HG03280 (cell line): ENCODE measurements at regions not wholly inside any gene's neighbourhood (a gene's known extent, or its start where the extent isn't known, plus 50 kb on each side); places are given as distances from the start of the nearest gene placed in this dataset.

Experiments
- ATAC-seq: cut with Tn5 transposase; IDR thresholded peaks from one replicate; pipeline ENCODE4 v1.9.1; 2021; ENCODE audit warnings: mild to moderate bottlenecking, moderate library complexity; ENCODE audit not compliant: unreplicated experiment

DNA sequence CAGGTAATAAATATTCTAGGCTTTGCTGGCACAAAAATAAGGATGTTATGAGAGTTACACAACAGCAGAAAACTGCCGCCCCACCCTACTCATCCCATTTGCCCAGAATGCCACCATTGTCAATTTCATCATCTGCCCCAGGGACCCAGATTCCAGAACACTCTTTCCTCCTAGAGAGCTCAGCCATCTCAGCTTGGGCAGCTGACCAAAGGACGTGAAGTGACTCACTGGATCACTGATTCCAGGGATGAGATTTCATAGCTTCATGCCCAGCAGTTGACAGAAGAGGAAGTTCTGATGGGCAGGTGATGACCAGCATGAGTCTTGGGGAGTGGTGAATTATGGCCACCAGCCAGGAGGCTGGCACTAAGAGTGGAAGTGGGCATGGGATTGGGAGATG is 450.3 kb downstream of the RMST start:
- ATAC-seq, result no peak

DNA sequence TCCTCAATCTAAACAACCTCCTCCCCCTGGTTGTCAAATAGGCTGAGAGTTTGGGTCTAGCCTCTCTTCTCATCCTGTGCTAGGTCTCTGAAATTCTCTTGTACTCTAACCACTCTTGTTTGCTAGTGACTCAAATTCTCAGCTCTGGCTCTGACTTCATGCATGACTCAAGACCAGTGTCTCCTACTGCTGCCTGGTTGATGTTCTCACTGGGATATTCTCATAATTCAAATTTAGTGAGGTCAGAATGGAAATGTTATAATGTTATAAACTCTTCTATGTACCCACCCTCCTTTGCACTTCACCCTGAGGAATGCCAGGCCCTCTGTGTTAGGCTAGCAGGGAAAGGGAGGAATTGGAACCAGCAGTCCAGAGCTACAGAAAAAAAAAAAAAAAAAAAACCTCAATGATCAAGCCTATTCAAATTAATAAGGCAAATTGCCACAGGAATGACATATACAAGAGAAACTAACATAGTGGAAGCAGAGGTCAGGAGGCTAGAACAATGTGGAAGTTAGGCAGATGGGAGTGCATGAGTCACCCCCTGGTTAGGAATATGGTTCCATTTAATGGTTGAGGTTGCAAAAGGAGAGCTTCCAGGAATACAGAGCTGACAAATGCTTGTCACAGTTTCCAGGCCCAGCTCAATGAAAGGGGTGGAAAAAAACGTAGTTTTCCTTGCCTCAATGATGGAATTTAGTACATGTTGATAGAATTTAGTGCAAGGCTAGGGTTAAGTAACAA is 459.5 kb downstream of the RMST start:
- no peak for ATAC-seq

DNA sequence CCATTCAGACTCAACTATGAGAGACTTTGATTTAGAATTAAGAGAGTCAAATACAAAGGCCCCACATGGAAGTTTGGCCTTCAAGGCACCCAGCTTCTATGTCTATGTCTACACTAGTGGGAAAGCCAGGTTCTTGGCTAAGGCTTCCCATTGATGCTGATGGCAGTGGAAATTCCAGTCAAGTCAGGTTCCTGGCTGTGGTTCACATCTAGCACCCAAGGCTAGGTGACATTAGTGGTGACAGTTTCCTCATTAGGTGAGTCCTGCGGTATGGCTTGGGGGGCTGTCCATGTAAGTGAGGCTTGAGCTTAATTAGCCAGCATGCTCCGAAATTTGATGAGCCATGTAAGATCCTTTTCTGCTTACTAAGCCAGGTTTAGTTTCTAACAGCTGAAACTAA is 460.9 kb downstream of the RMST start:
- no peak for ATAC-seq

DNA sequence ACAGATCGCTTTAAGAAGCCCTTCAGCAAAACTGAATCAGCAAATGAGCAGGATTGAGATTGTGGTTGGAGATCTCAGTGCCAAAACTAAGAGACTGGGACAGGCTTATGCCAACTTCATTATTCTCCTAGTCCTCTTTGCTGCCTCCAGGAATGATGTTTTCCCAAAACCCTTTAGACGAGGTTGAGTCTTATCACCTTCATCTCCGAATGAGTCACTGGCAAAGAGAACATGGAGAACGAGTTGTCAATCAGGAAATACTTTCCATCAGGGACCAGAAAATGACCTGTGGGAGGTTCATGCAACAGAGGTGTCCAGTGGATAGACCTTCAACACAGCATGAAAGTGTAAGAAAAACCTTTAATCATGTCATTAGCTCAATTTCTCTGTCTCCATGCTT is 461.5 kb downstream of the RMST start:
- ATAC-seq, result no peak

DNA sequence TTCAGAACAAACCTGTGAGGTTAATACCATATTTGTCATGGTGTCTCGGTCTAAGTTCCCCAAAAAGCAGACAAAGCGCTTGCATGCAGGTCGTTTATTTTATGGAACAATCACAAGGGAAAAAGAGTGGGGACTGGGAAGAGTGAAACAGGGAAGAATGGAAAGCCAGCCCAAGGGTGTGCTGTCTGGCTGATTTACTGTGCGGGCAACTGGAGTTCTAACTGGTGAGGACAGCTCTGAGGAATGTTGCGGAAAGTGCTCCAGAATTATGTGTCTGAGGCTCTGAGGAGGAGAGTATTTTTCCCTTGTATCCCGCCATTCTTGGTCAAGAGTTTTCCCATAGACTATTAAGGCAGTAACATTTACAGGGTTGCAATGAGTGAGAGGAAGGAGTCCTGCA is 465.4 kb downstream of the RMST start:
- ATAC-seq, result no peak

DNA sequence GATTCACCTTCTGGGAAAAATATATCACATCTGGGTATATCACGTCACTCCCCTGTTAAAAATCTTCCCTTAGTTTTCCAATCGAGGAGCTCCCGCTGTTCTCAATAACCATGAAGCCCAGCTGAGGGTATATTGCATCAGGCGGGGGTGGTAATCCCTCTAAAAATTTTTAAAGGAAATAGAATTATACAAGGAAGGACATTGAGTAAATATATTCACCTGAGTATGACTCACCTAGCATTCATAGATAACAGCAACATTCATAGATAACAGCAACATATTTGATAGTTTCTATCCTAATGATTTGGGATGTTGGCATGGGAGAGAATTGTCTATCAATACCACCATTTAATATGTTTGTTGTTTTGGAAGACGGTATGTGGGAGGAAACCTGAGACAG is 473.6 kb downstream of the RMST start:
- ATAC-seq, result no peak

DNA sequence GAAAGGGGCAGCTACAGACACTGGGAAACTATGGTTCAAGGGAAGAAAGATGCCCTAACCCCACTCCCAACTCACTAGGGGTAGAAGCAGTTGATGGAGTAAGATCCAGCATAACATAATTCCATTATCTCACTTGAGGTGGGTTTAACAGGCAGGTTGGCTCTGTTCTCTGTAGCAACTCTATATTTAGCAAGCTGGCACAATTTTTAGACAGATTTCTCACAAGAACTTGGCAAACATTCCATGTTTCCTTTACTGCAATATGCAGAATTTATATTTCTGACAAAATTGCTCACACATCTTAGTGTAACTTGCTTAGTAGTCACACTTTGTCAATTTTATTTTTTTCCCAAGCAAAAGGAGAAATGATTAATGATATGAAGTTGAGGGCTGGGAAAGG is 475.4 kb downstream of the RMST start:
- ATAC-seq, result no peak

DNA sequence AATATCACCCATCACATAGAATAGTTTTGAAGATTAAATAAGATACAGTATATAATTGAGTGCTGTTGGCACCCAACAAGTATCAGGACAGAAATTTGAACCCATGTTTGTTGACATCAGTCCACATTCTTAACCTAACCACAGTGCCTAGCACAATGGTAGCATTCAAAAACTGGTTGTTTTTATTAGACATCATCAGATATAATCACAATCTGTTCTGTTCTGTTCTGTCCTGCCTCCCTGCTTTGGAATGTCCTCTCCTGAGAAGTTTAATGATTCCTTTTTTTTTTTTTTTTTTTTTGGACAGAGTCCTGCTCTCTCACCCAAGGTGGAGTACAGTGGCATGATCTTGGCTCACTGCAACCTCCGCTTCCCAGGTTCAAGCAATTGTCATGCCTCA is 476.6 kb downstream of the RMST start:
- ATAC-seq, result no peak

DNA sequence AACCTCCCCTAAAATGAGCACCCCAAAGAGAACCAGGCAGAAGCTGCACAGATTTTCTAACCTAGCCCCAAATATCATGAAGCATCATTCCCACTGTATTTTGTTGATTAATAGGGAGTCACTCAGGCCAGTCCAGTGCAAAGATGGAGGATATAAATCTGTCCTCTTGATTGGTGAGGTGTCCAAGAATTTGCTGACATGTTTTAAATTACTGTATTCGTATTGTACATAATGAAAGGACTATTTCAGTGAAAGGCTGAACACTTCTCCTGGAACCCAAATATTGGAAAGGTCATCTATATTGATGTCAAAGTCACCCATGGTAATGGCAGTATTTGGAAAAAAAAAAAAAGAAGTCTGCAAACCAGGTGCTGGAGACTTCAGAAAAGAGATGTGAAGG is 477.5 kb downstream of the RMST start:
- no peak for ATAC-seq

DNA sequence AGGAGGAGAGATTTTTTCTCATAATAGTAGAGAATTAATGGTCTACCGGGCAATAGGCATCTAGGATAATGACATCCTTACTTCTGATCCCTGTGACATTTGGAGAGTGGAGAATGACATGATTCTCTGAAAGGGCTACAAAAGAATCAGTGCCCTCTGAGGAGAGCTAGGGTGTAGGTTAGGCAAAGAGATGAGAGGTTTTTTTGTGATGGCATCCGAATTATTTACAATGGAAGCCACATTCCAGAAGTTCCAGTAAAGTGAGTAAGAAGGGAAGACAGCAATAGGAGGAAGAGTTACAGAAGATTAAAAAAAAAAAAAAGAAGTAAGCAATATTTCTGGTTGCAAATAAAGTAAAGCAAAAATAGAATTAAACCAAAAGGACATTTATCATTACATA is 478.0 kb downstream of the RMST start:
- ATAC-seq, result no peak

DNA sequence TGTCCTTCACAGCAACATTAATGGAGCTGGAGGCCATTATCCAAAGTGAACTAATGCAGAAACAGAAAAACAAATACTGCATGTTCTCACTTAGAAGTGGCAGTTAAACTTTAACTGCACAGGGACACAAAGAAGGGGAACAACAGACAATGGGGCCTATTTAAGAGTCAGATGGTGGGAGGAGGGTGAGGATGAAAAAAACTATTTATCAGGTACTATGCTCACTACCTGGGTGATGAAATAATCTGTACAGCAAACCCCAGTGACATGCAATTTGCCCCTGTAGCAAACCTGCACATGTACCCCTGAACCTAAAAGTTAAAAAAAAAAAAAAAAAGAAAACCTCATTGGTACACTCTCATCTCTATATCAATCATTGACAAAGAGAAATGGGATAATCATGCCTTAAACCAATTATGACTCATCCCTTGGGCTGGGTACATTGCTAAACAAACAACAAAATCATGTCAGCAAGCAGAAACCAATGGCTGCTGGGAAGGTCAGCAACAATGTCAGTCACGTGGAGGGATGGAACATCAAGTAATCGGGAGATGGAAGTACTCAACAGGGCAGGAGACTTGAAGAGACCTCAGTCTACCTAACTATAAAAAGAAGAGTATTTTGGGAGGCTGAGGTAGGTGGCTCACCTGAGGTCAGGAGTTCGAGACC is 479.2 kb downstream of the RMST start:
- ATAC-seq, result no peak

DNA sequence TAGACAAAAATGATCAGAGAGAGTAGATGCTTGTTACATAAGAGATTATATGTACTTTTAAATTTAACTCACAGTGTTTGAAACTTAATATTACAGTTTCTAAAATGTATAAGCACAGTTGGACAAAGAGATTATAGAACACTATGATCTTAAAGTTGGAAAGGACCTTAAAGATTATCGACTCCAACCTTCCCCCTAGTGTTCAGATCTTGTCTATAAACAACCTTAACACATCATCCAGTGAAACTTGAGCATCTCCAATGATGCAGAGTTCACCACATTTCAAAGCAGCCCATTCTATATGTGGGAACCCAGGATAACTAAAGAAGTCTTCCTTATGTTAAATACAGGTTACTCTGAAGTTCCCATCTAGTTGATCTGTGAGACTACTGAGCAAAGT is 480.8 kb downstream of the RMST start:
- ATAC-seq, result no peak

DNA sequence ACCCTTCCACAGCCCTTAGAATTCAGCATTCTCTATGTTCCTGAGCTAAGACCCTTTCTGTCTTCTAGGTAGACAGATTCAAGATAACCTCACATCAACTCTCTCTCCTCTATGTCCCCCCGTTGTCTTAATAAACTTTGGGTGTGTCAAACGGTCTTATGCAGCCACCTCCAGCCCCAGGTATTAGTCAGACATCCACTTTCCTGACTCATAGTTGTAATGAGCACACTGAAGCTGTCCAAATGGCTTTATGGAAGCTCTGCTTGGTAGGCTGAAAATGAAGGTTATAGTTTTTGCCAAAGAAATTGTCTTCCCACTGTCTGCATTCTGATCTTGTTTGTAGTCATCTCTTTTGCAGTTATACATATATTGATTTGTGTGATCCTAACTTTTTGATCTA is 482.0 kb downstream of the RMST start:
- ATAC-seq, result no peak

DNA sequence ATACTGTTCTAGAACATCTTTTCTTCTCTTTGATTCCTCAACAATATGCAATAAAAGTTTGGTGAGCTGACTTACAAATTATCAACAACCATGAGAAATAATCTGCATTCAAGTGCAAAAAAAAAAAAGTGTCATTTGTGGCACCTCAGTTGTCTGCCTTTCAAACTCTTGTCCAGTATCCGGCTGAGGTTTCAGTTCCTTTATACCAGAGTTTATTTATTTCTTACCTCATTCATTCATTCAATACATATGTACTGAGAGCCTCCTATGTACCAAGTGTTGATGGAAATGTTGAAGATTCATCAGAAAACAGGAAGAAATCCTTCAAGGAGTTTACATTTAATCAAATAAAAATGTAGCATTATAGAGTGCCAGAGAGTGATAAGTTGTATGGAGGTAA is 484.1 kb downstream of the RMST start:
- ATAC-seq, result no peak

DNA sequence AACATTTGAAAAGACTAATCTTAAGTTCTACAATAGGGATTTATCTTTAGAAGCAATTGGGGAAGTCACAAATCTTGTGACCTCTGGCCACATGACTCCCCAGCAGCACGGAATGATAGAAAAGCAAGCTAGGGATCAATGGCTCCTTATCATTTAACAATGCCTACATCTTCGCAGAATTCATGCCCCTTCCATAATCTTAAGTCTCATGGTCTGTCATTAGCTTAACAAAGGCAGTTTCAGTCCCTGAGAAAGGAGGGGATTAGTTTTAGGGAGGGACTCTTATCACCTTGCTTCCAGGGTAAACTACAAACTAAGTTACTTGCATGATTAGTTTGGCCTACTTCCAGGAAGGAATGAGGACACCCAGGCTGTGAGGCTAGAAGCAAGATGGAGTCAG is 486.0 kb downstream of the RMST start:
- no peak for ATAC-seq

DNA sequence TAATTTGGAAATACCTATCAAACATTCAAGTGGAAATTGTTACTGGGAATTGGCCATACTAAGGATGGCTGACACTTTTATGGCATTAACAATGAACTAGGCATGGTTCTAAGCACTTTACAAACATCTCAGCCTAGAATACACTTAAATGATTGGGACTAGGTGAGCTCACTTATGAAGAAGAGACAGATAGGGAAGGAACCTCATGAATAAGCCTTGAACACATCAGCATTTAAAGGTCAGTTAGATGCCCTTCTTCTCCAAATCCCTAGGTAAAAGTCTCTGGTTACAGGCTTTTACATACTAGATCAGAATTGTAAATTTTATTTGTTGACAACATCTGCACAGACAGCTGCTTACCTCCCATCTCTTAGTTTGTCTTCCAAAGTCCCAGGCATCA is 488.6 kb downstream of the RMST start:
- ATAC-seq, result no peak

DNA sequence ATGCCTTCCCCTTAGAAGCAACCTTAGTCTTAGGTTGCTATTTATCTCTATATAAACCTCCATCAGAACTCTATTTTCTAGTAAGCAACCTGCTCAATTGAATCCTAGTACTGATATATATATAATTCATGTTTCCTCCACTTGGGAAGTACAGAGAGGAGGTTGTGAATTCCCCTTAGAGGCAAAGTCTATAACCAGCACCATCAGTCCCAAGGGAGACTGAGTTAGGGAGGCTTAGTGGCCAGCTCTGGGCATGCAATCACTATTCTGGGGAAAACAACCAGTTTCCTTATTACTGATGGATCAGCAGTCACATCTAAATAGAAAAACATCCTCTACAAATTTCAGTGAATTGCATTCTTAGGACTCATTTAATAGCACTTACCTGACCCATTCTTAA is 489.1 kb downstream of the RMST start:
- no peak for ATAC-seq

DNA sequence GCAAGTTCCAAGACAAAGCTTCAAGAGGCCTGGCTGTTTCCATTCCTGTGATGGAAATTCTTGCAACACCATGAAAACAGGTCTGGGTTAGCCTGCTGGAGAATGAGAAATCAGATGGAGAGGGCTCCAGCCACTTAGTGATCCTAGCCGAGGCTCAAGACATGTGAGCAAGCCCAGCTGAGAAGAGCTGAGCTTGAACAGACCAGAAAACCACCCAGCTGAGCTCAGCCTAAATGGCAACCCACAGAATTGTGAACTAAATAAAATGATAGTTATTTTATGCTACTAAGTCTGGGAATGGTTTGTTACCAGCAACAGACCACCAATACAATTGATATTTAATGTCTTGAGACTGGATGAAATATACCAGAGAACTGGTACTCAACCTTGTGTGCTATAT is 494.5 kb downstream of the RMST start:
- no peak for ATAC-seq

DNA sequence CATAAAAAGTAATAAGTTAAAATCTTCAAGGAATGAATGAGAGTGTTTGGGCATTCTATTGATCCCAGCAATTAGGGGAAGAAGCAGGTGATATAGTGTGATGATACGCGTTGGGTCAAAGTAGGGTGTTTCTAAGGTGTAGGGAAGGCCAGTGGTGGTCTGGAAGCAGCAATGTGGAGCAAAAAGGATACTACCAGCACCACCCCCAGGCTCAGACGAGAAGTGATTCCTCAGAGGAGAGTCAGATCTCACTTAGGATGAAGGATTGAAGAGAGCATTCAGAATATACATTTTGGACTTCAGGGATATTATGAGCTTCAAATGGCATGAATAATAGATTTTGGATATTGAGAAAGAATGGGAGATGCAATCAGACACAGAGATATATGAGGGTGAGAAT is 497.6 kb downstream of the RMST start:
- ATAC-seq, result no peak

DNA sequence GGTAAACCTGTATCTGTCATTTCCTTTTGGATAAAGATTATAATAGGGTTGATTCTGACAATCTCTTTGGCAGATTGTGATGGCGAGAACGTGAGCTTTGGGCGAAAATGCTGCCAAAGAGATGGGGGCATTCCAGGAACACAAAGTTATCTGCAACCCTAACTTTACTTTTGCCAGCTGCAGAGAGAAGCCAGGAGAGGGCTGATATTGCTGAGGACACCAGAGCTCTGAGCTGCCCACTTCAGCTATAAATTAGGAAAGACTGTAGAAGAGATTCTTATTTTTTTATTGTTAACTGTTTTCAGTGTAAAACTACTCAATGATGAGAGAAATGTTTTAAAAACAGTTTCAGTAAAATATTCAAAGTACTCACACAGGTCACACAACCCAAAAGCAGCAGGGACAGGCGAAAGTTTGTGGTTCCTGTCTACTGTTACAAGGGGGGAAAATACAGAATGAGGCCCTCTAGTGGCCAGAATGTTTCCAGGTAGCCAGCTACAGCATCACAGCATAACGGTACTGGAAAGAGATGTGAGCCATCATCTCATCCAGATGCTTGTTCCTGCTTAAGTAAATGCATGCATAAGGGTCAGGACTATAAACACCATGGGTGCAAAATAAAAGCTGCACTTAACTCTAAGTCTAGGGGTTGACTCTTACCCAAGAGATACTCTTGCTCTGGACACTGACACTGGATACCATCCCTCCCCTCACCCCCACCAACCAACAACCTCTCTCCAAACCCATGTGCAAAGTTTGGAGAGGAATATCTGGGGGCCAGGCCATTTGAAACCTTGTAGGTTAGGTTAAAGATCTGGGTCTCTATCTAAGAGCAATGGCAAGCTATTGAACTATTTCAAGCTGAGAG is 498.4 kb downstream of the RMST start:
- ATAC-seq, result peak; percentile 77

DNA sequence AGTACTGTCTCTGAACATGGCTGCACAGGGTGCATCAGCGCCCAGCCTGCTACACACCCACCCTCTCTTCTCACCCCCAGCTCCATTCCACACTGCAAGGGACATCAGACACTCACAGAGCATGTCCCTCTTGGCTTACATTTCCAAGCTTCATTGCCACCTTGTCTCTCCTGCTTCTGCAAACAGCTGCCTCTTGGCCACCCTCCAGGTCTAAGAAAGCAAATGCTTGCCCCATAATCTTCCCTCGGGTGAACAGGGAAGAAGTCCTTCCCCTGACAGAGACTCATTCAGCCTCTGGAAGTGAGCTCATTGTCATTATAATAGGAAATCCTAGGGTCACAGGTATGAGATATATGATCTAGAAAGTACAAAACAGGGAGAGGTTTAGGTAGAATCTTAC is 505.2 kb downstream of the RMST start:
- ATAC-seq, result no peak

DNA sequence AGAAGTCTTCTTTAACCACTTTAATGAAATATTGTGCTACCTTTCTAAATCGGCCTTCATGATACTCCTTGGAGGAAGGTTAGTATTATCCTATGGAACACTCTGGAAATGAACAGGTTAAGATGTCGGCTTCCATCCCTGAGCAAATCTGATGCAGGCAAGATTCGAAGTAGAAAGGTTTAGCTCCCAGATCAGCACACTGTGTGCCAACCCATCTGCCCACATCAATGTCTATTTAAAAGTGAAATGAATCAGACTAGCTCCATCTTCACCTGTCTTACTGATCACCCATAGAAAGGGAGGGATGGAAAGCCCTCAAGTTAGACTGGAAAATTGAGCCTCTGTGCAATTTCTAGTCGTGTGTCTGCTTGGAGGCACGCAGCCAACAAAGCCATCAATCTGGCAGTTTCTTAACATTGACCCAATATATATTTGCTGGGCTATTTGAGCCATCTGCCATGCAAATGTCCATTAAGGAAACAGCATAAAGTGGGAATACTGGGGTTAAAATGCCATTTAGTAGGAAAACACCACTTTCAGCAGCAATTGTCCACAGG is 506.1 kb downstream of the RMST start:
- no peak for ATAC-seq
